NCI-H146 (cell line): ENCODE measurements at regions not wholly inside any gene's neighbourhood (a gene's known extent, or its start where the extent isn't known, plus 50 kb on each side); places are given as distances from the start of the nearest gene placed in this dataset.
"Not testable (repeated sequence)": the region's sequence is repeated elsewhere in the genome, so short reads cannot be mapped to it uniquely, and the experiment has no call there.

Source experiments
- DNase-seq: peaks from one replicate; lab custom pipeline; 2025; lab: John Stamatoyannopoulos, UW

- DNase-seq: no peak
These were observed 62.3 kb upstream of the PAGE3 start for GRCh38 chrX:55326985-55327384.

- DNase-seq: no peak
These were observed 70.6 kb upstream of the PAGE3 start for GRCh38 chrX:55335296-55335695.

GRCh38 chrX:55336176-55336575 is 71.5 kb upstream of the PAGE3 start:
- DNase-seq: no peak

GRCh38 chrX:55340896-55341433 is 76.2 kb upstream of the PAGE3 start:
- no peak for DNase-seq

GRCh38 chrX:55342533-55343501 is 78.1 kb upstream of the PAGE3 start:
- peak; percentile 18 for DNase-seq

GRCh38 chrX:55356609-55357008 is 91.9 kb upstream of the PAGE3 start:
- no peak for DNase-seq

GRCh38 chrX:55357236-55357635 is 92.5 kb upstream of the PAGE3 start:
- no peak for DNase-seq

- no peak for DNase-seq
These were observed 72.5 kb upstream of the MAGEH1 start for GRCh38 chrX:55379396-55379795.

GRCh38 chrX:55389376-55389775 is 62.6 kb upstream of the MAGEH1 start:
- DNase-seq: no peak

- DNase-seq: not testable (repeated sequence)
These were observed 55.1 kb upstream of the MAGEH1 start for GRCh38 chrX:55396836-55397235.
